CD4-positive, CD25-positive, alpha-beta regulatory T cell (primary cell): ENCODE measurements at regions not wholly inside any gene's neighbourhood (a gene's known extent, or its start where the extent isn't known, plus 50 kb on each side); places are given as distances from the start of the nearest gene placed in this dataset.
A peak's percentile ranks its signal among the peaks of the same experiment; 100 is the strongest.
"Not testable (repeated sequence)": the region's sequence is repeated elsewhere in the genome, so short reads cannot be mapped to it uniquely, and the experiment has no call there.

Source experiments
- ATAC-seq, 2 donors: fragments of 150-1000 bp; cut with Tn5 transposase; one replicate each; pipeline ENCODE4 v1.10.0; 2021; ENCODE audit warnings: low read depth in 2 of 2, moderate number of reproducible peaks in 2 of 2, moderate library complexity in 1 of 2
- DNase-seq, 3 donors: peaks; one replicate each; pipeline versions ENCODE4 v3.0.0 to v3.0.0-alpha.2; 2012 to 2022; ENCODE audit warnings: mixed read lengths in 1 of 3
- H3K27ac ChIP-seq: one replicate; pipeline ENCODE4 v1.7.0; 2013; ENCODE audit warnings: mild to moderate bottlenecking, low read length; ENCODE audit not compliant: insufficient read depth, poor library complexity, severe bottlenecking
- H3K27me3 ChIP-seq: one replicate; pipeline ENCODE4 v1.7.0; 2013; ENCODE audit warnings: low read length; ENCODE audit not compliant: control insufficient read depth, insufficient read depth
- H3K36me3 ChIP-seq: one replicate; pipeline ENCODE4 v1.7.0; 2013; ENCODE audit warnings: mild to moderate bottlenecking, low read length, moderate library complexity; ENCODE audit not compliant: control insufficient read depth, insufficient read depth
- H3K4me1 ChIP-seq: 2 replicates; pipeline ENCODE4 v1.7.0; 2013; ENCODE audit warnings: mild to moderate bottlenecking, low read length; ENCODE audit not compliant: insufficient read depth, control insufficient read depth, poor library complexity, severe bottlenecking
- H3K4me3 ChIP-seq: one replicate; pipeline ENCODE4 v1.7.0; 2013; ENCODE audit warnings: low read depth, mild to moderate bottlenecking, low read length, moderate library complexity
- H3K9me3 ChIP-seq, 2 experiments: 1 replicate in 1 of 2; 2 replicates in 1 of 2; pipeline ENCODE4 v1.7.0; 2013; ENCODE audit warnings: low read length in 2 of 2, mild to moderate bottlenecking in 1 of 2, moderate library complexity in 1 of 2; ENCODE audit not compliant: control insufficient read depth in 2 of 2
- H3K27ac Mint-ChIP-seq, 3 donors: one replicate each; pipeline ENCODE4 v1.8.0; 2020 to 2022; ENCODE audit warnings: mild to moderate bottlenecking in 3 of 3, mixed read lengths in 3 of 3, moderate library complexity in 2 of 3
- H3K27me3 Mint-ChIP-seq: one replicate; pipeline ENCODE4 v1.8.0; 2022; ENCODE audit warnings: mild to moderate bottlenecking, mixed read lengths
- H3K36me3 Mint-ChIP-seq: one replicate; pipeline ENCODE4 v1.8.0; 2020; ENCODE audit warnings: mixed read lengths
- H3K4me1 Mint-ChIP-seq, 4 donors: one replicate each; pipeline ENCODE4 v1.8.0; 2020 to 2022; ENCODE audit warnings: mixed read lengths in 4 of 4, mild to moderate bottlenecking in 1 of 4
- H3K4me3 Mint-ChIP-seq, 4 donors: one replicate each; pipeline ENCODE4 v1.8.0; 2020 to 2022; ENCODE audit warnings: mild to moderate bottlenecking in 4 of 4, mixed read lengths in 4 of 4, moderate library complexity in 3 of 4
- H3K9me3 Mint-ChIP-seq, 7 donors: one replicate each; pipeline ENCODE4 v1.8.0; 2020 to 2022; ENCODE audit warnings: mixed read lengths in 7 of 7, mild to moderate bottlenecking in 3 of 7, moderate library complexity in 2 of 7

- H3K27ac ChIP-seq, result no peak overlapping the region
- H3K9me3 Mint-ChIP-seq, result no peaks in the 10 kb centered on the region
- peak in 1 of 3 donors; percentile 49 for DNase-seq
- no peaks in the 10 kb centered on the region for H3K27me3 Mint-ChIP-seq
- H3K36me3 Mint-ChIP-seq, result no peaks in the 10 kb centered on the region
- H3K4me3 Mint-ChIP-seq, result peak overlapping the region in 2 of 4 donors; percentile 67 to 74
- peak overlapping the region in 2 of 3 donors; percentile 79 to 87 for H3K27ac Mint-ChIP-seq
- no peaks in the 10 kb centered on the region for H3K36me3 ChIP-seq
- peaks cover 0 to 15% (median 9%) of the 10 kb centered on the region in 4 donors for H3K4me1 Mint-ChIP-seq
- ATAC-seq, result peak; percentile 26 to 39
- no peaks in the 10 kb centered on the region for H3K27me3 ChIP-seq
- no peak overlapping the region for H3K4me3 ChIP-seq
- no peaks in the 10 kb centered on the region for H3K4me1 ChIP-seq
- no peaks in the 10 kb centered on the region for H3K9me3 ChIP-seq
Measured at GRCh38 chr21:39004634-39005501, 178.4 kb downstream of the PSMG1 start.

GRCh38 chr21:39003982-39004633, 179.1 kb downstream of the PSMG1 start:
- Histone ChIP-seq H3K4me1 (no peaks in the 10 kb centered on the region), H3K27me3 (no peaks in the 10 kb centered on the region), H3K9me3 (no peaks in the 10 kb centered on the region), H3K4me3 (no peak overlapping the region), H3K36me3 (no peaks in the 10 kb centered on the region), H3K27ac (no peak overlapping the region)
- Mint-ChIP-seq H3K4me3 (no peak overlapping the region), H3K27me3 (no peaks in the 10 kb centered on the region), H3K4me1 (peaks cover 0 to 15% (median 9%) of the 10 kb centered on the region in 4 donors), H3K27ac (peak overlapping the region in 2 of 3 donors; percentile 79 to 87), H3K36me3 (no peaks in the 10 kb centered on the region), H3K9me3 (no peaks in the 10 kb centered on the region)
- DNase-seq (no peak), ATAC-seq (peak in 1 of 2 donors; percentile 9)

GRCh38 chr21:39001341-39001740, 181.9 kb downstream of the PSMG1 start:
- no peak overlapping the region for H3K4me3 ChIP-seq
- no peak overlapping the region for H3K27ac Mint-ChIP-seq
- H3K4me3 Mint-ChIP-seq, result no peak overlapping the region
- H3K4me1 Mint-ChIP-seq, result peaks cover 0 to 15% (median 9%) of the 10 kb centered on the region in 4 donors
- no peaks in the 10 kb centered on the region for H3K36me3 ChIP-seq
- no peaks in the 10 kb centered on the region for H3K27me3 Mint-ChIP-seq
- no peaks in the 10 kb centered on the region for H3K36me3 Mint-ChIP-seq
- DNase-seq, result no peak
- H3K27ac ChIP-seq, result no peak overlapping the region
- no peaks in the 10 kb centered on the region for H3K27me3 ChIP-seq
- ATAC-seq, result no peak
- no peaks in the 10 kb centered on the region for H3K4me1 ChIP-seq
- no peaks in the 10 kb centered on the region for H3K9me3 ChIP-seq
- no peaks in the 10 kb centered on the region for H3K9me3 Mint-ChIP-seq

GRCh38 chr21:39000496-39000895, 182.8 kb downstream of the PSMG1 start:
- DNase-seq (no peak), ATAC-seq (no peak)
- no peak overlapping the region for H3K4me3 Mint-ChIP-seq
- H3K27ac Mint-ChIP-seq, result no peak overlapping the region
- H3K27ac ChIP-seq, result no peak overlapping the region
- no peaks in the 10 kb centered on the region for H3K4me1 ChIP-seq
- no peaks in the 10 kb centered on the region for H3K9me3 ChIP-seq
- H3K36me3 ChIP-seq, result no peaks in the 10 kb centered on the region
- H3K4me3 ChIP-seq, result no peak overlapping the region
- H3K9me3 Mint-ChIP-seq, result no peaks in the 10 kb centered on the region
- peaks cover 0 to 15% (median 9%) of the 10 kb centered on the region in 4 donors for H3K4me1 Mint-ChIP-seq
- H3K36me3 Mint-ChIP-seq, result no peaks in the 10 kb centered on the region
- no peaks in the 10 kb centered on the region for H3K27me3 ChIP-seq
- no peaks in the 10 kb centered on the region for H3K27me3 Mint-ChIP-seq

- H3K27me3 Mint-ChIP-seq, result no peaks in the 10 kb centered on the region
- H3K4me3 Mint-ChIP-seq, result no peak overlapping the region
- no peak overlapping the region for H3K27ac Mint-ChIP-seq
- H3K36me3 Mint-ChIP-seq, result no peaks in the 10 kb centered on the region
- ATAC-seq (no peak), DNase-seq (no peak)
- no peaks in the 10 kb centered on the region for H3K9me3 ChIP-seq
- H3K4me1 ChIP-seq, result no peaks in the 10 kb centered on the region
- peaks cover 0 to 7% (median 4%) of the 10 kb centered on the region in 4 donors for H3K4me1 Mint-ChIP-seq
- H3K27me3 ChIP-seq, result no peaks in the 10 kb centered on the region
- no peak overlapping the region for H3K27ac ChIP-seq
- H3K36me3 ChIP-seq, result no peaks in the 10 kb centered on the region
- H3K9me3 Mint-ChIP-seq, result no peaks in the 10 kb centered on the region
- H3K4me3 ChIP-seq, result no peak overlapping the region
Measured at GRCh38 chr21:38999161-38999560, 184.1 kb downstream of the PSMG1 start.

- DNase-seq, H3K27ac Mint-ChIP-seq, H3K36me3 ChIP-seq, H3K27ac ChIP-seq, H3K9me3 ChIP-seq, H3K27me3 Mint-ChIP-seq, H3K4me1 ChIP-seq, ATAC-seq, H3K27me3 ChIP-seq, H3K36me3 Mint-ChIP-seq, H3K4me1 Mint-ChIP-seq, H3K4me3 ChIP-seq, H3K9me3 Mint-ChIP-seq, H3K4me3 Mint-ChIP-seq: not testable (repeated sequence)
Measured at GRCh38 chr21:38998281-38998680, 185.0 kb downstream of the PSMG1 start.

GRCh38 chr21:38997843-38998175, 185.4 kb downstream of the PSMG1 start:
- not testable (repeated sequence) for H3K4me3 ChIP-seq, H3K4me1 Mint-ChIP-seq, H3K27me3 ChIP-seq, H3K27ac ChIP-seq, H3K36me3 ChIP-seq, H3K36me3 Mint-ChIP-seq, H3K27ac Mint-ChIP-seq, DNase-seq, H3K4me3 Mint-ChIP-seq, ATAC-seq, H3K4me1 ChIP-seq, H3K9me3 ChIP-seq, H3K27me3 Mint-ChIP-seq, H3K9me3 Mint-ChIP-seq
